Testis (tissue), 2 donors: ENCODE measurements at regions not wholly inside any gene's neighbourhood (a gene's known extent, or its start where the extent isn't known, plus 50 kb on each side); places are given as distances from the start of the nearest gene placed in this dataset.

Experiments used
- CTCF ChIP-seq, 3 experiments: fragments of 450-650 bp in 2 of 3; fragments of 200-600 bp in 1 of 3; sonication (generic) in 1 of 3; IDR thresholded peaks; one replicate each; pipeline ENCODE4 v1.5.1; 2016 to 2019; ENCODE audit warnings: antibody characterized with exemption in 3 of 3, mild to moderate bottlenecking in 2 of 3, moderate library complexity in 1 of 3
- POLR2A ChIP-seq: fragments of 450-650 bp; IDR thresholded peaks from one replicate; pipeline ENCODE4 v1.6.1; 2017; ENCODE audit warnings: antibody characterized with exemption, mild to moderate bottlenecking, moderate library complexity

- TF ChIP-seq CTCF (IDR thresholded peaks at IDR 0.05) (no peak), POLR2A (no peak)
Observed at GRCh38 chr9:81035601-81036000, 653.7 kb downstream of the TLE1 start.
